Astrocyte (in vitro differentiated cells and primary cell): ENCODE measurements at regions not wholly inside any gene's neighbourhood (a gene's known extent, or its start where the extent isn't known, plus 50 kb on each side); places are given as distances from the start of the nearest gene placed in this dataset.

Experiments used
- DNase-seq: peaks from one replicate; pipeline ENCODE4 v3.0.0-alpha.2; 2010; ENCODE audit warnings: low read depth
- FAIRE-seq: peaks from 2 replicates; lab custom pipeline; 2011; peaks lifted over from hg19 to GRCh38; lab: Jason Lieb, UNC
- H2AFZ ChIP-seq: 2 replicates; pipeline ENCODE4 v1.6.0; 2012; ENCODE audit warnings: low read depth, low read length, inconsistent platforms
- H3K27ac ChIP-seq: 2 replicates; pipeline ENCODE4 v1.5.1; 2011; ENCODE audit warnings: low read depth, low read length, inconsistent platforms
- H3K27me3 ChIP-seq: 2 replicates; pipeline ENCODE4 v1.6.0; 2011; ENCODE audit warnings: low read length, inconsistent platforms; ENCODE audit not compliant: insufficient read depth
- H3K36me3 ChIP-seq: 2 replicates; pipeline ENCODE4 v1.5.1; 2011; ENCODE audit warnings: low read length, inconsistent platforms; ENCODE audit not compliant: insufficient read depth
- H3K4me1 ChIP-seq: 2 replicates; pipeline ENCODE4 v1.5.1; 2011; ENCODE audit warnings: low read length, inconsistent platforms; ENCODE audit not compliant: insufficient read depth
- H3K4me2 ChIP-seq: 2 replicates; pipeline ENCODE4 v1.6.0; 2012; ENCODE audit warnings: low read length, inconsistent platforms
- H3K4me3 ChIP-seq: 2 replicates; pipeline ENCODE4 v1.5.1; 2011; ENCODE audit warnings: low read depth, mild to moderate bottlenecking, low read length, inconsistent platforms; ENCODE audit not compliant: insufficient read depth
- H3K79me2 ChIP-seq: 2 replicates; pipeline ENCODE4 v1.6.0; 2012; ENCODE audit warnings: mild to moderate bottlenecking, low read length, inconsistent platforms; ENCODE audit not compliant: insufficient read depth
- H3K9ac ChIP-seq: 2 replicates; pipeline ENCODE4 v1.6.0; 2012; ENCODE audit warnings: mild to moderate bottlenecking, low read length, inconsistent platforms
- H3K9me3 ChIP-seq: 2 replicates; pipeline ENCODE4 v1.5.1; 2012; ENCODE audit warnings: low read depth, mild to moderate bottlenecking, low read length, inconsistent platforms; ENCODE audit not compliant: insufficient read depth
- H4K20me1 ChIP-seq: 2 replicates; pipeline ENCODE4 v1.6.0; 2012; ENCODE audit warnings: low read length, inconsistent platforms; ENCODE audit not compliant: insufficient read depth
- H3K27ac Mint-ChIP-seq: one replicate; pipeline ENCODE4 v1.8.0; 2021; ENCODE audit warnings: mild to moderate bottlenecking, mixed read lengths; ENCODE audit not compliant: unreplicated experiment
- H3K27me3 Mint-ChIP-seq: one replicate; pipeline ENCODE4 v1.8.0; 2021; ENCODE audit warnings: low read depth, mixed read lengths; ENCODE audit not compliant: unreplicated experiment
- H3K36me3 Mint-ChIP-seq: one replicate; pipeline ENCODE4 v1.8.0; 2021; ENCODE audit warnings: low read depth, mixed read lengths; ENCODE audit not compliant: unreplicated experiment
- H3K4me1 Mint-ChIP-seq: one replicate; pipeline ENCODE4 v1.8.0; 2021; ENCODE audit warnings: low read depth, mixed read lengths; ENCODE audit not compliant: unreplicated experiment
- H3K4me3 Mint-ChIP-seq: one replicate; pipeline ENCODE4 v1.8.0; 2021; ENCODE audit warnings: mild to moderate bottlenecking, moderate library complexity, mixed read lengths; ENCODE audit not compliant: unreplicated experiment
- H3K9me3 Mint-ChIP-seq: one replicate; pipeline ENCODE4 v1.8.0; 2021; ENCODE audit warnings: mild to moderate bottlenecking, mixed read lengths; ENCODE audit not compliant: unreplicated experiment
- EZH2 ChIP-seq: IDR thresholded peaks from 2 replicates; pipeline ENCODE4 v1.6.1; 2012; ENCODE audit warnings: mild to moderate bottlenecking, low read length, inconsistent platforms; ENCODE audit not compliant: insufficient read depth
- TF ChIP-seq, protein P1 (sequence below): IDR thresholded peaks from 2 replicates; pipeline ENCODE4 v1.5.1; 2011; ENCODE audit warnings: low read depth, mild to moderate bottlenecking, inconsistent platforms, low read length, moderate library complexity; ENCODE audit not compliant: insufficient read depth

- no peak for FAIRE-seq
- no peaks in the 10 kb centered on the region for H4K20me1 ChIP-seq
- no peak overlapping the region for H3K27ac Mint-ChIP-seq
- no peak overlapping the region for H3K4me3 ChIP-seq
- no peaks in the 10 kb centered on the region for H3K36me3 Mint-ChIP-seq
- no peak overlapping the region for H3K9ac ChIP-seq
- H3K27me3 ChIP-seq: no peaks in the 10 kb centered on the region
- H3K36me3 ChIP-seq: no peaks in the 10 kb centered on the region
- peaks cover 4% of the 10 kb centered on the region for H3K9me3 Mint-ChIP-seq
- H3K4me1 ChIP-seq: no peaks in the 10 kb centered on the region
- H3K27ac ChIP-seq: no peak overlapping the region
- H2AFZ ChIP-seq: no peak overlapping the region
- no peaks in the 10 kb centered on the region for H3K9me3 ChIP-seq
- no peak for DNase-seq
- no peaks in the 10 kb centered on the region for H3K27me3 Mint-ChIP-seq
- H3K4me2 ChIP-seq: no peak overlapping the region
- TF ChIP-seq, protein P1, sequence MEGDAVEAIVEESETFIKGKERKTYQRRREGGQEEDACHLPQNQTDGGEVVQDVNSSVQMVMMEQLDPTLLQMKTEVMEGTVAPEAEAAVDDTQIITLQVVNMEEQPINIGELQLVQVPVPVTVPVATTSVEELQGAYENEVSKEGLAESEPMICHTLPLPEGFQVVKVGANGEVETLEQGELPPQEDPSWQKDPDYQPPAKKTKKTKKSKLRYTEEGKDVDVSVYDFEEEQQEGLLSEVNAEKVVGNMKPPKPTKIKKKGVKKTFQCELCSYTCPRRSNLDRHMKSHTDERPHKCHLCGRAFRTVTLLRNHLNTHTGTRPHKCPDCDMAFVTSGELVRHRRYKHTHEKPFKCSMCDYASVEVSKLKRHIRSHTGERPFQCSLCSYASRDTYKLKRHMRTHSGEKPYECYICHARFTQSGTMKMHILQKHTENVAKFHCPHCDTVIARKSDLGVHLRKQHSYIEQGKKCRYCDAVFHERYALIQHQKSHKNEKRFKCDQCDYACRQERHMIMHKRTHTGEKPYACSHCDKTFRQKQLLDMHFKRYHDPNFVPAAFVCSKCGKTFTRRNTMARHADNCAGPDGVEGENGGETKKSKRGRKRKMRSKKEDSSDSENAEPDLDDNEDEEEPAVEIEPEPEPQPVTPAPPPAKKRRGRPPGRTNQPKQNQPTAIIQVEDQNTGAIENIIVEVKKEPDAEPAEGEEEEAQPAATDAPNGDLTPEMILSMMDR: no peak
- no peak for TF ChIP-seq EZH2
- H3K4me3 Mint-ChIP-seq: no peak overlapping the region
- H3K4me1 Mint-ChIP-seq: no peaks in the 10 kb centered on the region
- H3K79me2 ChIP-seq: no peaks in the 10 kb centered on the region
These were observed 681.2 kb downstream of the HDGFL1 start for GRCh38 chr6:23250556-23250955.

DNA sequence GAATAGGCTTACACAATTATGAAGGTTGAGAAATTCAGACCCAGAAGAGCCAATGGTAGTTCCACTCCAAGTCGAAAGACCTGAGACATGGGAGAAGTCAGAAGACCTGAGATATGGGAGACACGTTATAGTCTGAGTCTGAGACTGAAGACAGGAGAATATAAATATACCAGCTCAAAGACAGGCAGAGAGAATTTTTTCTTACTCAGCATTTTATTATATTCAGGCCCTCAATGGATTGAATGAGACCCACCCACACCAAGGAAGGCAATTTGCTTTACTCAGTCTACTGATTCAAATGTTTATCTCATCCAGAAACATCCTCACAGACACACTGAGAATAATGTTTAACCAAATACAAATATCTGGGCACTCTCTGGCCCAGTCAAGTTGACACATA lies 693.5 kb downstream of the HDGFL1 start:
- H2AFZ ChIP-seq: no peak overlapping the region
- H3K36me3 ChIP-seq: no peaks in the 10 kb centered on the region
- no peak overlapping the region for H3K27ac ChIP-seq
- Mint-ChIP-seq H3K27me3 (no peaks in the 10 kb centered on the region), H3K36me3 (no peaks in the 10 kb centered on the region), H3K4me1 (no peaks in the 10 kb centered on the region), H3K27ac (no peak overlapping the region), H3K9me3 (peaks cover 6% of the 10 kb centered on the region), H3K4me3 (no peak overlapping the region)
- FAIRE-seq (no peak), DNase-seq (no peak)
- H4K20me1 ChIP-seq: no peaks in the 10 kb centered on the region
- no peak overlapping the region for H3K4me2 ChIP-seq
- H3K79me2 ChIP-seq: no peaks in the 10 kb centered on the region
- no peak overlapping the region for H3K4me3 ChIP-seq
- no peak overlapping the region for H3K9ac ChIP-seq
- TF ChIP-seq, protein P1: no peak
- no peak for TF ChIP-seq EZH2
- H3K9me3 ChIP-seq: no peaks in the 10 kb centered on the region
- no peaks in the 10 kb centered on the region for H3K4me1 ChIP-seq
- no peaks in the 10 kb centered on the region for H3K27me3 ChIP-seq

- H2AFZ ChIP-seq: no peak overlapping the region
- H3K27me3 Mint-ChIP-seq: no peaks in the 10 kb centered on the region
- FAIRE-seq: no peak
- no peak overlapping the region for H3K4me3 Mint-ChIP-seq
- no peak overlapping the region for H3K27ac ChIP-seq
- H3K4me1 ChIP-seq: no peaks in the 10 kb centered on the region
- TF ChIP-seq, protein P1: no peak
- no peak for TF ChIP-seq EZH2
- no peaks in the 10 kb centered on the region for H3K79me2 ChIP-seq
- H3K9me3 Mint-ChIP-seq: peaks cover 3% of the 10 kb centered on the region
- no peak for DNase-seq
- no peaks in the 10 kb centered on the region for H4K20me1 ChIP-seq
- no peaks in the 10 kb centered on the region for H3K27me3 ChIP-seq
- H3K27ac Mint-ChIP-seq: no peak overlapping the region
- no peak overlapping the region for H3K9ac ChIP-seq
- H3K4me1 Mint-ChIP-seq: no peaks in the 10 kb centered on the region
- no peak overlapping the region for H3K4me3 ChIP-seq
- H3K9me3 ChIP-seq: no peaks in the 10 kb centered on the region
- H3K36me3 ChIP-seq: no peaks in the 10 kb centered on the region
- H3K4me2 ChIP-seq: no peak overlapping the region
- H3K36me3 Mint-ChIP-seq: no peaks in the 10 kb centered on the region
These were observed 695.9 kb downstream of the HDGFL1 start for GRCh38 chr6:23265270-23265669.
